Activated CD8-positive, alpha-beta T cell treated with anti-CD3 and anti-CD28 coated beads for 36 hours (primary cell): ENCODE measurements at regions not wholly inside any gene's neighbourhood (a gene's known extent, or its start where the extent isn't known, plus 50 kb on each side); places are given as distances from the start of the nearest gene placed in this dataset.
A peak's percentile ranks its signal among the peaks of the same experiment; 100 is the strongest.

Source experiments
- ATAC-seq: fragments of 200-7000 bp; cut with Tn5 transposase; one replicate; pipeline ENCODE4 v1.10.0; 2021; ENCODE audit warnings: mild to moderate bottlenecking, moderate library complexity
- CTCF ChIA-PET: fragments of 350-600 bp; sonication (Branson Sonifier 250); formaldehyde crosslinking; loops from one replicate; lab custom pipeline; 2021; ENCODE audit warnings: antibody characterized with exemption; lab: Charles Lee
- POLR2A ChIA-PET: fragments of 350-600 bp; sonication (Branson Sonifier 250); formaldehyde crosslinking; loops from one replicate; lab custom pipeline; 2021; ENCODE audit warnings: antibody characterized with exemption; lab: Charles Lee
- DNase-seq: peaks from one replicate; pipeline ENCODE4 v3.0.0-alpha.2; 2020
- H3K27ac Mint-ChIP-seq: one replicate; pipeline ENCODE4 v1.8.0; 2021; ENCODE audit warnings: mild to moderate bottlenecking, mixed read lengths
- H3K27me3 Mint-ChIP-seq: one replicate; pipeline ENCODE4 v1.8.0; 2021; ENCODE audit warnings: mixed read lengths
- H3K36me3 Mint-ChIP-seq: one replicate; pipeline ENCODE4 v1.8.0; 2021; ENCODE audit warnings: low read depth, mixed read lengths
- H3K4me1 Mint-ChIP-seq: one replicate; pipeline ENCODE4 v1.8.0; 2021; ENCODE audit warnings: low read depth, mixed read lengths
- H3K4me3 Mint-ChIP-seq: one replicate; pipeline ENCODE4 v1.8.0; 2021; ENCODE audit warnings: mild to moderate bottlenecking, moderate library complexity, mixed read lengths
- H3K9me3 Mint-ChIP-seq: one replicate; pipeline ENCODE4 v1.8.0; 2021; ENCODE audit warnings: mixed read lengths
- CTCF ChIP-seq: fragments of 200-600 bp; IDR thresholded peaks from one replicate; pipeline ENCODE4 v1.8.0; 2022; ENCODE audit warnings: antibody characterized with exemption, mild to moderate bottlenecking
- intact Hi-C: fragments of 100-400 bp; cut with micrococcal nuclease; formaldehyde crosslinking; loops from one replicate; pipeline ENCODE4 v1.10.0; 2022

- POLR2A ChIA-PET, result no interaction called here
- no peak for TF ChIP-seq CTCF
- intact Hi-C loops, result no loop called here
- CTCF ChIA-PET, result interaction anchor here (1.1 kb wide), 1 partner anchor 11 kb away, joined by 3 read pairs; no protein-coding TSS in a partner anchor
- no peaks in the 10 kb centered on the region for H3K27me3 Mint-ChIP-seq
- no peak for ATAC-seq
- H3K9me3 Mint-ChIP-seq, result peaks cover 8% of the 10 kb centered on the region
- no peaks in the 10 kb centered on the region for H3K36me3 Mint-ChIP-seq
- H3K4me1 Mint-ChIP-seq, result no peaks in the 10 kb centered on the region
- no peak overlapping the region for H3K27ac Mint-ChIP-seq
- DNase-seq, result no peak
- H3K4me3 Mint-ChIP-seq, result no peak overlapping the region
These were observed 772.3 kb upstream of the GHITM start for GRCh38 chr10:83367036-83367435.

- ChIA-PET CTCF (no interaction called here), POLR2A (no interaction called here)
- no peak for TF ChIP-seq CTCF
- intact Hi-C loops, result no loop called here
- ATAC-seq (no peak), DNase-seq (no peak)
- Mint-ChIP-seq H3K9me3 (peaks cover 8% of the 10 kb centered on the region), H3K27ac (no peak overlapping the region), H3K36me3 (no peaks in the 10 kb centered on the region), H3K27me3 (no peaks in the 10 kb centered on the region), H3K4me3 (no peak overlapping the region), H3K4me1 (no peaks in the 10 kb centered on the region)
These were observed 767.4 kb upstream of the GHITM start for GRCh38 chr10:83371696-83372490.

- H3K4me3 Mint-ChIP-seq, result no peak overlapping the region
- H3K27me3 Mint-ChIP-seq, result no peaks in the 10 kb centered on the region
- H3K27ac Mint-ChIP-seq, result no peak overlapping the region
- no peaks in the 10 kb centered on the region for H3K36me3 Mint-ChIP-seq
- no peaks in the 10 kb centered on the region for H3K4me1 Mint-ChIP-seq
- ATAC-seq, result no peak
- intact Hi-C loops, result no loop called here
- ChIA-PET CTCF (no interaction called here), POLR2A (no interaction called here)
- TF ChIP-seq CTCF, result no peak
- DNase-seq, result no peak
- peaks cover 11% of the 10 kb centered on the region for H3K9me3 Mint-ChIP-seq
These were observed 766.7 kb upstream of the GHITM start for GRCh38 chr10:83372646-83373045.

- DNase-seq (peak; percentile 17), ATAC-seq (no peak)
- Mint-ChIP-seq H3K4me3 (no peak overlapping the region), H3K27me3 (no peaks in the 10 kb centered on the region), H3K9me3 (peaks cover 11% of the 10 kb centered on the region), H3K36me3 (no peaks in the 10 kb centered on the region), H3K4me1 (no peaks in the 10 kb centered on the region), H3K27ac (no peak overlapping the region)
- CTCF ChIA-PET, result no interaction called here
- TF ChIP-seq CTCF, result no peak
- intact Hi-C loops, result no loop called here
- POLR2A ChIA-PET, result no interaction called here
These were observed 765.6 kb upstream of the GHITM start for GRCh38 chr10:83373671-83374070.

- DNase-seq (no peak), ATAC-seq (no peak)
- POLR2A ChIA-PET, result no interaction called here
- H3K27me3 Mint-ChIP-seq, result no peaks in the 10 kb centered on the region
- intact Hi-C loops, result no loop called here
- H3K27ac Mint-ChIP-seq, result no peak overlapping the region
- H3K4me1 Mint-ChIP-seq, result no peaks in the 10 kb centered on the region
- CTCF ChIA-PET, result no interaction called here
- H3K36me3 Mint-ChIP-seq, result no peaks in the 10 kb centered on the region
- no peak for TF ChIP-seq CTCF
- H3K9me3 Mint-ChIP-seq, result peaks cover 12% of the 10 kb centered on the region
- no peak overlapping the region for H3K4me3 Mint-ChIP-seq
These were observed 764.6 kb upstream of the GHITM start for GRCh38 chr10:83374741-83375140.
